Caki2 (cell line): ENCODE measurements at regions not wholly inside any gene's neighbourhood (a gene's known extent, or its start where the extent isn't known, plus 50 kb on each side); places are given as distances from the start of the nearest gene placed in this dataset.

Experiments
- DNase-seq: peaks from one replicate; pipeline ENCODE4 v3.0.0-alpha.2; 2015; ENCODE audit warnings: low read depth
- in situ Hi-C: cut with HindIII; loops from 2 replicates; pipeline ENCODE4 v1.10.0; 2016; ENCODE audit warnings: low sequenced_read_pairs, low pct_unique_long_range_greater_than_20kb, mixed read lengths

- DNase-seq: no peak
- in situ Hi-C loops: no loop called here
These were observed 1185.7 kb downstream of the BRD1 start for GRCh38 chr22:48641906-48642475.

- in situ Hi-C loops: no loop called here
- no peak for DNase-seq
These were observed 1186.5 kb downstream of the BRD1 start for GRCh38 chr22:48640890-48641841.

- no peak for DNase-seq
- in situ Hi-C loops: no loop called here
These were observed 1187.6 kb downstream of the BRD1 start for GRCh38 chr22:48639896-48640748.

GRCh38 chr22:48639021-48639795 lies 1188.5 kb downstream of the BRD1 start:
- DNase-seq: no peak

GRCh38 chr22:48637231-48637630 lies 1190.4 kb downstream of the BRD1 start:
- in situ Hi-C loops: no loop called here
- no peak for DNase-seq

More at GRCh38 chr22:48639021-48639795, 1188.5 kb downstream of the BRD1 start:
- in situ Hi-C loops: no loop called here

- no peak for DNase-seq
- in situ Hi-C loops: no loop called here
These were observed 1190.9 kb downstream of the BRD1 start for GRCh38 chr22:48636746-48637145.

- in situ Hi-C loops: no loop called here
These were observed 1191.9 kb downstream of the BRD1 start for GRCh38 chr22:48635816-48636215.

GRCh38 chr22:48635031-48635430 lies 1192.6 kb downstream of the BRD1 start:
- DNase-seq: no peak
- in situ Hi-C loops: no loop called here

More at GRCh38 chr22:48635816-48636215, 1191.9 kb downstream of the BRD1 start:
- no peak for DNase-seq

- no peak for DNase-seq
- in situ Hi-C loops: no loop called here
These were observed 1193.5 kb downstream of the BRD1 start for GRCh38 chr22:48633996-48634836.

GRCh38 chr22:48632646-48633246 lies 1194.9 kb downstream of the BRD1 start:
- DNase-seq: no peak
- in situ Hi-C loops: no loop called here

GRCh38 chr22:48631288-48631863 lies 1196.3 kb downstream of the BRD1 start:
- no peak for DNase-seq

GRCh38 chr22:48630848-48631247 lies 1196.8 kb downstream of the BRD1 start:
- in situ Hi-C loops: no loop called here

More at GRCh38 chr22:48631288-48631863, 1196.3 kb downstream of the BRD1 start:
- in situ Hi-C loops: no loop called here

GRCh38 chr22:48630433-48630754 lies 1197.3 kb downstream of the BRD1 start:
- no peak for DNase-seq
- in situ Hi-C loops: no loop called here

More at GRCh38 chr22:48630848-48631247, 1196.8 kb downstream of the BRD1 start:
- DNase-seq: no peak

GRCh38 chr22:48629631-48630432 lies 1197.8 kb downstream of the BRD1 start:
- DNase-seq: no peak
- in situ Hi-C loops: no loop called here

- no peak for DNase-seq
- in situ Hi-C loops: no loop called here
These were observed 1198.7 kb downstream of the BRD1 start for GRCh38 chr22:48628891-48629543.
